Subcutaneous abdominal adipose tissue (tissue), 5 donors: ENCODE measurements at regions not wholly inside any gene's neighbourhood (a gene's known extent, or its start where the extent isn't known, plus 50 kb on each side); places are given as distances from the start of the nearest gene placed in this dataset.

Experiments used
- H3K27ac ChIP-seq: one replicate; pipeline ENCODE4 v1.7.0; 2013; ENCODE audit warnings: low read depth, mild to moderate bottlenecking, inconsistent platforms, low read length, moderate library complexity
- H3K27me3 ChIP-seq, 5 donors: one replicate each; pipeline ENCODE4 v1.7.0; 2013; ENCODE audit warnings: low read length in 5 of 5, inconsistent platforms in 1 of 5; ENCODE audit not compliant: control insufficient read depth in 5 of 5, insufficient read depth in 4 of 5
- H3K36me3 ChIP-seq, 5 donors: one replicate each; pipeline ENCODE4 v1.7.0; 2013; ENCODE audit warnings: low read length in 5 of 5; ENCODE audit not compliant: control insufficient read depth in 5 of 5, insufficient read depth in 5 of 5
- H3K4me1 ChIP-seq, 5 donors: one replicate each; pipeline ENCODE4 v1.7.0; 2013; ENCODE audit warnings: low read length in 5 of 5, mild to moderate bottlenecking in 3 of 5, moderate library complexity in 1 of 5; ENCODE audit not compliant: control insufficient read depth in 5 of 5, insufficient read depth in 5 of 5
- H3K4me3 ChIP-seq, 5 donors: one replicate each; pipeline ENCODE4 v1.7.0; 2013; ENCODE audit warnings: low read length in 5 of 5, low read depth in 1 of 5
- H3K9ac ChIP-seq, 5 donors: one replicate each; pipeline ENCODE4 v1.7.0; 2013; ENCODE audit warnings: low read length in 5 of 5, mild to moderate bottlenecking in 4 of 5, moderate library complexity in 3 of 5
- H3K9me3 ChIP-seq, 5 donors: one replicate each; pipeline ENCODE4 v1.7.0; 2013; ENCODE audit warnings: low read length in 5 of 5; ENCODE audit not compliant: control insufficient read depth in 5 of 5
- donor health status: healthy.
- donor health status: healthy.
- donor health status: healthy.
- donor health status: healthy.
- donor health status: healthy.

GRCh38 chr13:74066937-74067336, 67.3 kb downstream of the KLF12 start:
- Histone ChIP-seq H3K4me1 (peaks cover 0 to 17% (median 10%) of the 10 kb centered on the region in 5 donors), H3K36me3 (no peaks in the 10 kb centered on the region), H3K9me3 (no peaks in the 10 kb centered on the region), H3K27me3 (no peaks in the 10 kb centered on the region), H3K27ac (no peak overlapping the region), H3K9ac (no peak overlapping the region), H3K4me3 (no peak overlapping the region)

DNA sequence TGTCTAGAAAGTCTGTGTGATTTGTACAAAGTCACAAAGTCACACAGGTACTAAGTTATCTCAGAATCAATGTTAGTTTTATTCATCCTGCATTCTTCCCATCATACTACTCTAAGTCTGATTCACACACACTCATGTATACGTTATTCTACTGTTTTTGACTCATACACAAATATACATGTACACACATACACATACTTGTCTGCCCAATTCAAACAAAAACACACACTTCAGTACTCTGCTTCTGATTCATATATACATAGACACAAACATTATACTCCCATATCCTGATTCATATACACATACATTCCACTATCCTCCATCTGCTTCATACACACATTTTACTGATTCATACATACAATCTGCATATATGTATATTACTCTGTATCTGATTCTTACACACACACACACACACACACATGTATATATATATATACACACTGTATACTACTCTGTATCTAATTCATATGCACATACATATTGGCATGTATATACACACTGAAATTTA, 69.3 kb downstream of the KLF12 start:
- Histone ChIP-seq H3K9ac (no peak overlapping the region), H3K36me3 (no peaks in the 10 kb centered on the region), H3K9me3 (no peaks in the 10 kb centered on the region), H3K4me3 (no peak overlapping the region), H3K27me3 (no peaks in the 10 kb centered on the region), H3K27ac (no peak overlapping the region), H3K4me1 (peaks cover 0 to 21% (median 13%) of the 10 kb centered on the region in 5 donors)

- H3K4me1 ChIP-seq, result peaks cover 0 to 21% (median 13%) of the 10 kb centered on the region in 5 donors
- H3K4me3 ChIP-seq, result no peak overlapping the region
- H3K27ac ChIP-seq, result no peak overlapping the region
These were observed 70.6 kb downstream of the KLF12 start for GRCh38 chr13:74063533-74064100.

GRCh38 chr13:74062933-74063332, 71.3 kb downstream of the KLF12 start:
- Histone ChIP-seq H3K27ac (peak overlapping the region; percentile 16), H3K36me3 (no peaks in the 10 kb centered on the region), H3K9ac (peak overlapping the region in 1 of 5 donors; percentile 10), H3K4me3 (peak overlapping the region; percentile 20 to 49 (median 36)), H3K9me3 (no peaks in the 10 kb centered on the region), H3K27me3 (no peaks in the 10 kb centered on the region), H3K4me1 (peaks cover 0 to 21% (median 13%) of the 10 kb centered on the region in 5 donors)

More at GRCh38 chr13:74063533-74064100, 70.6 kb downstream of the KLF12 start:
- Histone ChIP-seq H3K9me3 (no peaks in the 10 kb centered on the region), H3K36me3 (no peaks in the 10 kb centered on the region), H3K27me3 (no peaks in the 10 kb centered on the region), H3K9ac (no peak overlapping the region)

GRCh38 chr13:74061926-74062595, 72.1 kb downstream of the KLF12 start:
- Histone ChIP-seq H3K27me3 (no peaks in the 10 kb centered on the region), H3K27ac (no peak overlapping the region), H3K9me3 (no peaks in the 10 kb centered on the region), H3K4me3 (no peak overlapping the region), H3K36me3 (no peaks in the 10 kb centered on the region), H3K9ac (no peak overlapping the region), H3K4me1 (peaks cover 0 to 24% (median 13%) of the 10 kb centered on the region in 5 donors)

GRCh38 chr13:74056801-74057542, 77.2 kb downstream of the KLF12 start:
- no peaks in the 10 kb centered on the region for H3K36me3 ChIP-seq
- no peaks in the 10 kb centered on the region for H3K27me3 ChIP-seq
- peak overlapping the region; percentile 15 for H3K27ac ChIP-seq
- peak overlapping the region in 1 of 5 donors; percentile 25 for H3K4me3 ChIP-seq
- H3K9me3 ChIP-seq, result no peaks in the 10 kb centered on the region
- peaks cover 0 to 21% (median 8%) of the 10 kb centered on the region in 5 donors for H3K4me1 ChIP-seq
- no peak overlapping the region for H3K9ac ChIP-seq

GRCh38 chr13:74052402-74052928, 81.7 kb downstream of the KLF12 start:
- Histone ChIP-seq H3K27ac (no peak overlapping the region), H3K9ac (no peak overlapping the region), H3K4me3 (no peak overlapping the region), H3K4me1 (peaks cover 0 to 15% (median 5%) of the 10 kb centered on the region in 5 donors), H3K27me3 (no peaks in the 10 kb centered on the region), H3K36me3 (no peaks in the 10 kb centered on the region), H3K9me3 (no peaks in the 10 kb centered on the region)

- Histone ChIP-seq H3K4me3 (no peak overlapping the region), H3K27ac (no peak overlapping the region), H3K9me3 (no peaks in the 10 kb centered on the region), H3K36me3 (no peaks in the 10 kb centered on the region), H3K9ac (no peak overlapping the region), H3K27me3 (no peaks in the 10 kb centered on the region), H3K4me1 (no peaks in the 10 kb centered on the region)
These were observed 85.4 kb downstream of the KLF12 start for GRCh38 chr13:74048756-74049155.

- Histone ChIP-seq H3K27ac (no peak overlapping the region), H3K36me3 (no peaks in the 10 kb centered on the region), H3K9ac (no peak overlapping the region), H3K9me3 (no peaks in the 10 kb centered on the region), H3K27me3 (no peaks in the 10 kb centered on the region), H3K4me1 (no peaks in the 10 kb centered on the region), H3K4me3 (no peak overlapping the region)
These were observed 86.1 kb downstream of the KLF12 start for GRCh38 chr13:74047931-74048600.
